ENCODE measurements at regions not wholly inside any gene's neighbourhood (a gene's known extent, or its start where the extent isn't known, plus 50 kb on each side); places are given as distances from the start of the nearest gene placed in this dataset.

DNA sequence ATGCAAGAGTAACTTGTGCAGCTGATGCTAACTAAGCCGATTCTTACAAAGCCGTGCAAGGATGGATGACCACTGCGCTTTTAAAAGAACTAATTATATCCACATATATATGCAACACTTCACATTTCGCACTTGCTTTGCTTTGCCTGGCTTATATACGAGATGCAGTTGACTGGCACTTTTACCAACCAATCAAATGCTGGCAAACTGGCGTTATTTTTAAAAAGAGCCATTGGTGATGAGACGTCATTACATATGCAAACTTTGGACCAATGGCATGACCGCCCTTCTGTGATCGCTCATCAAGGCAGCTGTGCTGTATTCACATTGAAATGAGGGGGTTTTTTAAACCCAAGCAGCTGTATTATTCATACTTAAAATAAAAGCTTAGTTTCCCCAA lies 1147.7 kb upstream of the WWC1 start:
- H3K27ac ChIP-seq (ENCODE audit: insufficient read depth, low read depth, low read length): no peak overlapping the region
- no peak overlapping the region for H2AFZ ChIP-seq (ENCODE audit: low read depth, low read length)
- H3K4me1 ChIP-seq (ENCODE audit: control insufficient read depth, extremely low read depth, insufficient read depth, low read length): no peaks in the 10 kb centered on the region
- H3K79me2 ChIP-seq (ENCODE audit: control insufficient read depth, insufficient read depth, low read length): no peaks in the 10 kb centered on the region
- CTCF ChIA-PET: no interaction called here
- BruUV-seq (replicated peaks): no TSS peak
- no peak for DNase-seq (ENCODE audit: low read depth, low spot score)
- no peak for TF ChIP-seq MAX (IDR thresholded peaks at IDR 0.05; ENCODE audit: insufficient read depth, insufficient read length)
- no peak for TF ChIP-seq FOS (IDR thresholded peaks at IDR 0.05; ENCODE audit: borderline replicate concordance, insufficient read depth, low read length)
- no peak for TF ChIP-seq MYC (IDR thresholded peaks at IDR 0.05; ENCODE audit: low read depth, low read length)
- no peak for TF ChIP-seq POLR2A (IDR thresholded peaks at IDR 0.05; ENCODE audit: low read depth, low read length)
- TF ChIP-seq EZH2 (IDR thresholded peaks at IDR 0.05; ENCODE audit: borderline replicate concordance, low read depth, low read length, severe bottlenecking): no peak
- TF ChIP-seq POLR2AphosphoS5 (IDR thresholded peaks at IDR 0.05; ENCODE audit: insufficient read depth, low read depth, low read length): no peak
- TF ChIP-seq, protein P1, sequence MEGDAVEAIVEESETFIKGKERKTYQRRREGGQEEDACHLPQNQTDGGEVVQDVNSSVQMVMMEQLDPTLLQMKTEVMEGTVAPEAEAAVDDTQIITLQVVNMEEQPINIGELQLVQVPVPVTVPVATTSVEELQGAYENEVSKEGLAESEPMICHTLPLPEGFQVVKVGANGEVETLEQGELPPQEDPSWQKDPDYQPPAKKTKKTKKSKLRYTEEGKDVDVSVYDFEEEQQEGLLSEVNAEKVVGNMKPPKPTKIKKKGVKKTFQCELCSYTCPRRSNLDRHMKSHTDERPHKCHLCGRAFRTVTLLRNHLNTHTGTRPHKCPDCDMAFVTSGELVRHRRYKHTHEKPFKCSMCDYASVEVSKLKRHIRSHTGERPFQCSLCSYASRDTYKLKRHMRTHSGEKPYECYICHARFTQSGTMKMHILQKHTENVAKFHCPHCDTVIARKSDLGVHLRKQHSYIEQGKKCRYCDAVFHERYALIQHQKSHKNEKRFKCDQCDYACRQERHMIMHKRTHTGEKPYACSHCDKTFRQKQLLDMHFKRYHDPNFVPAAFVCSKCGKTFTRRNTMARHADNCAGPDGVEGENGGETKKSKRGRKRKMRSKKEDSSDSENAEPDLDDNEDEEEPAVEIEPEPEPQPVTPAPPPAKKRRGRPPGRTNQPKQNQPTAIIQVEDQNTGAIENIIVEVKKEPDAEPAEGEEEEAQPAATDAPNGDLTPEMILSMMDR (IDR thresholded peaks at IDR 0.05; ENCODE audit: extremely low read depth in 1 of 2, insufficient read depth in 1 of 2, low read depth in 1 of 2, low read length in 2 of 2): no peak
- no peak for TF ChIP-seq JUN (IDR thresholded peaks at IDR 0.05; ENCODE audit: borderline replicate concordance, insufficient read depth, insufficient read length, low read depth)
- no peak for TF ChIP-seq GATA2 (IDR thresholded peaks at IDR 0.05; ENCODE audit: insufficient read depth, insufficient read length, low read depth, low read length)
- no peaks in the 10 kb centered on the region for H3K36me3 ChIP-seq (ENCODE audit: control insufficient read depth in 2 of 2, extremely low read depth in 1 of 2, insufficient read depth in 2 of 2, low read length in 2 of 2)
- no peaks in the 10 kb centered on the region for H3K27me3 ChIP-seq (ENCODE audit: control insufficient read depth in 2 of 2, insufficient read depth in 2 of 2, low read length in 2 of 2)
- no peak overlapping the region for H3K9ac ChIP-seq (replicated peaks; ENCODE audit: extremely low read depth, insufficient read depth, low read length)
- no peak for FAIRE-seq
- intact Hi-C loops (cut with micrococcal nuclease) (no loop called here), dilution Hi-C loops (cut with MboI; ENCODE audit: extremely low pct_ligation_motif_present, low sequenced_read_pairs) (no loop called here)
- H3K9me3 ChIP-seq (replicated peaks; ENCODE audit: control insufficient read depth, insufficient read depth, low read length): no peaks in the 10 kb centered on the region
- POLR2A ChIA-PET: no interaction called here
- no peak overlapping the region for H3K4me3 ChIP-seq (replicated peaks in 1 of 3; ENCODE audit: insufficient read depth in 1 of 3, low read depth in 1 of 3, low read length in 3 of 3)
- H3K4me2 ChIP-seq (ENCODE audit: insufficient read depth, low read length): no peak overlapping the region
- H4K20me1 ChIP-seq (replicated peaks; ENCODE audit: control insufficient read depth, extremely low read depth, insufficient read depth, low read length): no peaks in the 10 kb centered on the region
- H3K9me1 ChIP-seq (replicated peaks; ENCODE audit: control insufficient read depth, extremely low read depth, insufficient read depth, low read length): no peaks in the 10 kb centered on the region

Data from endothelial cell of umbilical vein (primary cell).